Adrenal gland (tissue), 5 donors: ENCODE measurements at regions not wholly inside any gene's neighbourhood (a gene's known extent, or its start where the extent isn't known, plus 50 kb on each side); places are given as distances from the start of the nearest gene placed in this dataset.

Experiments used
- POLR2A ChIP-seq, 2 donors: fragments of 450-650 bp; IDR thresholded peaks; one replicate each; pipeline ENCODE4 v1.6.1; 2017; ENCODE audit warnings: antibody characterized with exemption in 2 of 2, mild to moderate bottlenecking in 2 of 2, moderate library complexity in 1 of 2
- TF ChIP-seq, protein P1 (sequence below), 6 experiments: fragments of 450-650 bp in 4 of 6; fragments of 200-600 bp in 2 of 6; sonication (generic) in 1 of 6; IDR thresholded peaks; 1 replicate in 5 of 6; 2 replicates in 1 of 6; pipeline versions ENCODE4 v1.5.1 to v1.8.0; 2016 to 2021; ENCODE audit warnings: antibody characterized with exemption in 6 of 6, mild to moderate bottlenecking in 2 of 6, moderate library complexity in 1 of 6
- donor health status: DM: no; HTN: no; CAD: no.

DNA sequence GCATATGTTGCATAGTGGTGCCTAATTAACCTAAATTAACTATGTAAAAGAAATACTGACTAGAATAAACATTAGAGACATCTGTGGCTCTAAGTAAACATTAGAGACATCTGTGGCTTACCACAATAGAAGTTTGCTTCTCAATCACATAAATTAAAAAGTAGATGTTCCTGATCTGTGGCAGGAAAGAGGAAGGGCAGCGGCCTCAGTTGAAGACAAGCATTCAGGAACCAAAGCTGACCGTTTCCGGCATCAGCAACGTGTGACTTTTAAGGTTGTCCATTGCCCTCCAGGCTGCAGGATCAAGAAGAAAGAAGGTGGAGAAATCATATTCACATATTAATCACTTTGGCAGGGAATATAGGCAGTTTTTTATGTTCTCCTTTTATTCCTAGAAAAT lies 336.3 kb upstream of the TRAM1L1 start:
- TF ChIP-seq, protein P1, sequence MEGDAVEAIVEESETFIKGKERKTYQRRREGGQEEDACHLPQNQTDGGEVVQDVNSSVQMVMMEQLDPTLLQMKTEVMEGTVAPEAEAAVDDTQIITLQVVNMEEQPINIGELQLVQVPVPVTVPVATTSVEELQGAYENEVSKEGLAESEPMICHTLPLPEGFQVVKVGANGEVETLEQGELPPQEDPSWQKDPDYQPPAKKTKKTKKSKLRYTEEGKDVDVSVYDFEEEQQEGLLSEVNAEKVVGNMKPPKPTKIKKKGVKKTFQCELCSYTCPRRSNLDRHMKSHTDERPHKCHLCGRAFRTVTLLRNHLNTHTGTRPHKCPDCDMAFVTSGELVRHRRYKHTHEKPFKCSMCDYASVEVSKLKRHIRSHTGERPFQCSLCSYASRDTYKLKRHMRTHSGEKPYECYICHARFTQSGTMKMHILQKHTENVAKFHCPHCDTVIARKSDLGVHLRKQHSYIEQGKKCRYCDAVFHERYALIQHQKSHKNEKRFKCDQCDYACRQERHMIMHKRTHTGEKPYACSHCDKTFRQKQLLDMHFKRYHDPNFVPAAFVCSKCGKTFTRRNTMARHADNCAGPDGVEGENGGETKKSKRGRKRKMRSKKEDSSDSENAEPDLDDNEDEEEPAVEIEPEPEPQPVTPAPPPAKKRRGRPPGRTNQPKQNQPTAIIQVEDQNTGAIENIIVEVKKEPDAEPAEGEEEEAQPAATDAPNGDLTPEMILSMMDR (IDR thresholded peaks at IDR 0.05) = no peak
- TF ChIP-seq POLR2A (IDR thresholded peaks at IDR 0.05) = no peak
